K562 (cell line): ENCODE measurements at regions not wholly inside any gene's neighbourhood (a gene's known extent, or its start where the extent isn't known, plus 50 kb on each side); places are given as distances from the start of the nearest gene placed in this dataset.

Source experiments
- ATAC-seq: fragments of 200-7000 bp; cut with Tn5 transposase; 3 replicates; pipeline ENCODE4 v1.9.1; 2020; ENCODE audit warnings: moderate library complexity
- BruUV-seq: library from RNA; stranded (reverse); fragments of 400-500 nt; replicated peaks from 2 replicates; lab custom pipeline; 2021; lab: Mats Ljungman, UMichigan
- CTCF ChIA-PET: fragments of 300-600 bp; formaldehyde crosslinking; extraction: SDS; loops from one replicate; lab custom pipeline; 2021; ENCODE audit warnings: low intra/inter-chr PET ratio; lab: Yijun Ruan, JAX
- POLR2A ChIA-PET: fragments of 300-600, 350-650 bp; sonication (Branson Sonifier 250); formaldehyde crosslinking; extraction: SDS; loops from one replicate; lab custom pipeline; 2021; ENCODE audit warnings: antibody characterized with exemption, inconsistent platforms; lab: Yijun Ruan, JAX
- DNase-seq, 4 experiments: peaks; one replicate each; pipeline versions ENCODE4 v3.0.0 to v3.0.0-alpha.2; 2011 to 2018; ENCODE audit warnings: low spot score in 3 of 4, mixed read lengths in 3 of 4; ENCODE audit errors: extremely low read depth in 1 of 4
- FAIRE-seq: peaks from 2 replicates; lab custom pipeline; 2011; peaks lifted over from hg19 to GRCh38; lab: Jason Lieb, UNC
- H2AFZ ChIP-seq: 2 replicates; pipeline ENCODE4 v1.6.0; 2011; ENCODE audit warnings: low read depth, low read length, control low read depth, inconsistent platforms
- H3K27ac ChIP-seq: fragments of 200-600 bp; 3 replicates; pipeline ENCODE4 v1.8.0; 2011; ENCODE audit warnings: low read depth, mild to moderate bottlenecking, control low read depth, inconsistent platforms, low read length, moderate library complexity, mixed read lengths; ENCODE audit errors: extremely low read depth
- H3K27me3 ChIP-seq, 2 experiments: fragments of 300-600 bp in 1 of 2; 2 replicates in 1 of 2; 3 replicates in 1 of 2; pipeline versions ENCODE4 v1.6.0 to v1.8.0; 2011; ENCODE audit warnings: inconsistent platforms in 2 of 2, low read length in 2 of 2, mild to moderate bottlenecking in 1 of 2, mixed read lengths in 1 of 2, moderate library complexity in 1 of 2; ENCODE audit not compliant: control insufficient read depth in 2 of 2, insufficient read depth in 2 of 2
- H3K36me3 ChIP-seq: fragments of 300-600 bp; 3 replicates; pipeline ENCODE4 v1.8.0; 2011; ENCODE audit warnings: mild to moderate bottlenecking, low read length, inconsistent platforms; ENCODE audit not compliant: control insufficient read depth, insufficient read depth
- H3K4me1 ChIP-seq, 2 experiments: fragments of 200-600 bp in 1 of 2; replicated peaks in 1 of 2; 2 replicates in 1 of 2; 3 replicates in 1 of 2; pipeline versions ENCODE4 v1.5.1 to v1.8.0; 2011; ENCODE audit warnings: inconsistent platforms in 2 of 2, low read length in 2 of 2, mild to moderate bottlenecking in 1 of 2, mixed read lengths in 1 of 2, moderate library complexity in 1 of 2; ENCODE audit not compliant: control insufficient read depth in 2 of 2, insufficient read depth in 2 of 2
- H3K4me2 ChIP-seq: 2 replicates; pipeline ENCODE4 v1.6.1; 2011; ENCODE audit warnings: low read length, control low read depth, inconsistent platforms, mixed read lengths; ENCODE audit not compliant: insufficient read depth
- H3K4me3 ChIP-seq: fragments of 200-600 bp; sonication (generic), shearing (Covaris generic); 2 replicates; pipeline ENCODE4 v1.5.1; 2016; ENCODE audit warnings: control low read depth, inconsistent platforms
- H3K79me2 ChIP-seq: fragments of 200-600 bp; 3 replicates; pipeline ENCODE4 v1.8.0; 2011; ENCODE audit warnings: low read length, inconsistent platforms; ENCODE audit not compliant: control insufficient read depth, insufficient read depth
- H3K9ac ChIP-seq, 2 experiments: 2 replicates each; pipeline versions ENCODE4 v1.6.0 to v1.6.1; 2011; ENCODE audit warnings: low read depth in 2 of 2, low read length in 2 of 2, control low read depth in 1 of 2, inconsistent platforms in 1 of 2, mild to moderate bottlenecking in 1 of 2, mixed read lengths in 1 of 2; ENCODE audit not compliant: insufficient read depth in 1 of 2
- H3K9me1 ChIP-seq: one replicate; pipeline ENCODE4 v1.6.0; 2011; ENCODE audit warnings: inconsistent platforms, mild to moderate bottlenecking, low read length, moderate library complexity; ENCODE audit not compliant: control insufficient read depth, insufficient read depth
- H3K9me3 ChIP-seq: replicated peaks from 2 replicates; pipeline ENCODE4 v1.5.1; 2011; ENCODE audit warnings: low read depth, low read length, inconsistent platforms; ENCODE audit not compliant: control insufficient read depth, insufficient read depth
- H4K20me1 ChIP-seq: replicated peaks from 2 replicates; pipeline ENCODE4 v1.6.1; 2011; ENCODE audit warnings: low read length, inconsistent platforms, mixed read lengths; ENCODE audit not compliant: control insufficient read depth, insufficient read depth
- CBX2 ChIP-seq: fragments of 200-600 bp; sonication (generic); IDR thresholded peaks from one replicate; pipeline ENCODE4 v1.6.1; 2012; ENCODE audit warnings: mild to moderate bottlenecking, low read length, inconsistent platforms; ENCODE audit not compliant: insufficient read depth, poor library complexity, severe bottlenecking
- CREB1 ChIP-seq, 2 experiments: sonication (generic) in 1 of 2; formaldehyde crosslinking in 1 of 2; IDR thresholded peaks; 2 replicates each; pipeline versions ENCODE4 v1.6.1 to v1.8.0; 2012 to 2022; ENCODE audit warnings: inconsistent platforms in 1 of 2, mild to moderate bottlenecking in 1 of 2, missing genetic modification reagents in 1 of 2, moderate library complexity in 1 of 2
- GABPB1 ChIP-seq: sonication (generic); formaldehyde crosslinking; IDR thresholded peaks from 2 replicates; pipeline ENCODE4 v1.8.0; 2022; ENCODE audit warnings: mild to moderate bottlenecking, missing genetic modification reagents
- GATA2 ChIP-seq: sonication (generic); formaldehyde crosslinking; IDR thresholded peaks from 2 replicates; pipeline ENCODE4 v1.4.0; 2020; ENCODE audit warnings: mild to moderate bottlenecking, missing genetic modification reagents
- LCOR ChIP-seq: sonication (generic); formaldehyde crosslinking; IDR thresholded peaks from 2 replicates; pipeline ENCODE4 v1.8.0; 2022; ENCODE audit warnings: mild to moderate bottlenecking, missing genetic modification reagents
- MEIS2 ChIP-seq: fragments of 450-650 bp; IDR thresholded peaks from 2 replicates; pipeline ENCODE4 v1.6.1; 2014; ENCODE audit warnings: mild to moderate bottlenecking; ENCODE audit not compliant: partially characterized antibody
- MYC ChIP-seq, 2 experiments: fragments of 250-450 bp in 1 of 2; sonication (Bioruptor Pico) in 1 of 2; IDR thresholded peaks; 2 replicates each; pipeline versions ENCODE4 v1.5.1 to v1.6.1; 2012 to 2021; ENCODE audit warnings: low read depth in 2 of 2, borderline replicate concordance in 1 of 2, improper control_type of control experiment in 1 of 2, low read length in 1 of 2, mild to moderate bottlenecking in 1 of 2, moderate library complexity in 1 of 2
- RBBP5 ChIP-seq: fragments of 200-600 bp; sonication (generic); IDR thresholded peaks from 2 replicates; pipeline ENCODE4 v1.6.1; 2012; ENCODE audit warnings: borderline replicate concordance, mild to moderate bottlenecking, low read length, control low read depth, inconsistent platforms; ENCODE audit not compliant: insufficient read depth, poor library complexity, severe bottlenecking
- STAG1 ChIP-seq: sonication (generic); formaldehyde crosslinking; IDR thresholded peaks from 2 replicates; pipeline ENCODE4 v1.5.0; 2020; ENCODE audit warnings: missing genetic modification reagents, borderline replicate concordance
- TGIF2 ChIP-seq: sonication (generic); formaldehyde crosslinking; IDR thresholded peaks from 2 replicates; pipeline ENCODE4 v1.8.1; 2022; ENCODE audit warnings: mild to moderate bottlenecking, missing genetic modification reagents, moderate library complexity
- UBTF ChIP-seq, 2 experiments: IDR thresholded peaks; 2 replicates each; pipeline ENCODE4 v1.6.1; 2012; ENCODE audit warnings: improper control_type of control experiment in 2 of 2, low read depth in 2 of 2, low read length in 2 of 2, borderline replicate concordance in 1 of 2
- ZFX ChIP-seq: sonication (generic); formaldehyde crosslinking; IDR thresholded peaks from 2 replicates; pipeline ENCODE4 v1.8.0; 2022; ENCODE audit warnings: mild to moderate bottlenecking, missing genetic modification reagents, moderate library complexity
- ZNF639 ChIP-seq, 2 experiments: fragments of 200-800 bp in 1 of 2; sonication (Bioruptor generic) in 1 of 2; sonication (generic) in 1 of 2; formaldehyde crosslinking in 1 of 2; IDR thresholded peaks in 1 of 2; conservative IDR thresholded peaks in 1 of 2; 2 replicates each; pipeline versions ENCODE4 v1.5.0 to v1.6.1; 2016 to 2020; ENCODE audit warnings: missing compliant biosample characterization in 1 of 2, missing genetic modification characterization in 1 of 2, missing genetic modification reagents in 1 of 2
- ZNF79 ChIP-seq: fragments of 250-450 bp; sonication (Bioruptor Pico); IDR thresholded peaks from 2 replicates; pipeline ENCODE4 v1.4.0; 2020; ENCODE audit warnings: low read depth, mild to moderate bottlenecking, moderate library complexity
- WGBS: fragments of 100-300 bp; shearing (Covaris generic); methylation state at CpG from one replicate; pipeline ENCODE4 v1.1.6; 2016; ENCODE audit warnings: low coverage, mixed read lengths; ENCODE audit not compliant: insufficient coverage; ENCODE audit errors: missing lambda C conversion rate; 5-methylcytosine and 5-hydroxymethylcytosine counted together
- in situ Hi-C: fragments of 300-500 bp; cut with MboI; formaldehyde crosslinking; loops from 4 replicates; pipeline ENCODE4 v1.15.0; 2018; ENCODE audit warnings: inconsistent platforms, mixed read lengths
- intact Hi-C: fragments of 100-400 bp; cut with micrococcal nuclease; formaldehyde crosslinking; loops from 2 replicates; pipeline ENCODE4 v1.14.2; 2022

- 14% methylated on average over 63 of the region's 67 CpGs for whole genome bisulfite sequencing
- ATAC-seq (peak; percentile 74), DNase-seq (peak in 3 of 4 experiments; percentile 25 to 50 (median 27)), FAIRE-seq (no peak)
- H3K79me2 ChIP-seq: no peaks in the 10 kb centered on the region
- H3K4me2 ChIP-seq: peak overlapping the region; percentile 76
- no peaks in the 10 kb centered on the region for H3K9me3 ChIP-seq
- in situ Hi-C loops (no loop called here), intact Hi-C loops (no loop called here)
- no peaks in the 10 kb centered on the region for H3K9me1 ChIP-seq
- H3K4me1 ChIP-seq: peaks cover 5 to 24% of the 10 kb centered on the region in 2 experiments; a peak in 2 of 5 replicates
- no peak overlapping the region for H3K4me3 ChIP-seq
- peak overlapping the region; percentile 57 for H2AFZ ChIP-seq
- CTCF ChIA-PET: no interaction called here
- POLR2A ChIA-PET: interaction anchor here (0.7 kb wide), 1 partner anchor 821 kb away, joined by 3 read pairs; no protein-coding TSS in a partner anchor
- peak overlapping the region in 1 of 2 experiments; percentile 52; a peak in 2 of 4 replicates for H3K9ac ChIP-seq
- H3K27me3 ChIP-seq: peaks cover 18 to 39% of the 10 kb centered on the region in 2 experiments; a peak in 4 of 5 replicates
- H3K36me3 ChIP-seq: no peaks in the 10 kb centered on the region
- BruUV-seq: no TSS peak
- H4K20me1 ChIP-seq: no peaks in the 10 kb centered on the region
- no peak overlapping the region for H3K27ac ChIP-seq
- TF ChIP-seq CREB1 (IDR thresholded peaks at IDR 0.05) (no peak), CREB1 (CRISPR knock-in tag; IDR thresholded peaks at IDR 0.05) (0 out of 2 replicates have a peak, but pooled peaks have one; percentile 32), ZNF79 (CRISPR knock-in tag) (no peak), LCOR (CRISPR knock-in tag) (0 out of 2 replicates have a peak, but pooled peaks have one; percentile 60), RBBP5 (peak; percentile 33), GATA2 (CRISPR knock-in tag) (peak; percentile 54; the same call in 1 of the 2 replicates), MEIS2 (no peak), ZFX (peak; percentile 46), STAG1 (0 out of 2 replicates have a peak, but pooled peaks have one; percentile 13), ZNF639 (CRISPR knock-in tag; conservative IDR thresholded peaks at IDR 0.05 in 1 of 2, IDR thresholded peaks at IDR 0.05 in 1 of 2) (0 out of 4 replicates have a peak, but pooled peaks of 1 of the 2 experiments have one; percentile 15), MYC (IDR thresholded peaks at IDR 0.05; ENCODE audit: low read depth, low read length) (no peak), MYC (CRISPR knock-in tag; IDR thresholded peaks at IDR 0.05; ENCODE audit: borderline replicate concordance, low read depth) (0 out of 2 replicates have a peak, but pooled peaks have one; percentile 31), UBTF (IDR thresholded peaks at IDR 0.05; ENCODE audit: borderline replicate concordance in 1 of 2, low read depth in 2 of 2, low read length in 2 of 2) (peak in 1 of 2 experiments; percentile 15; a peak in 1 of 4 replicates), CBX2 (no peak), TGIF2 (CRISPR knock-in tag) (0 out of 2 replicates have a peak, but pooled peaks have one; percentile 55), GABPB1 (CRISPR knock-in tag) (0 out of 2 replicates have a peak, but pooled peaks have one; percentile 35)
Measured at GRCh38 chr1:228647523-228648444, 87.5 kb upstream of the RHOU start.
